ENCODE measurements at regions not wholly inside any gene's neighbourhood (a gene's known extent, or its start where the extent isn't known, plus 50 kb on each side); places are given as distances from the start of the nearest gene placed in this dataset.

GRCh38 chr2:128563348-128563687 is 244.7 kb upstream of the HS6ST1 start:
- no peak for ATAC-seq

DNA sequence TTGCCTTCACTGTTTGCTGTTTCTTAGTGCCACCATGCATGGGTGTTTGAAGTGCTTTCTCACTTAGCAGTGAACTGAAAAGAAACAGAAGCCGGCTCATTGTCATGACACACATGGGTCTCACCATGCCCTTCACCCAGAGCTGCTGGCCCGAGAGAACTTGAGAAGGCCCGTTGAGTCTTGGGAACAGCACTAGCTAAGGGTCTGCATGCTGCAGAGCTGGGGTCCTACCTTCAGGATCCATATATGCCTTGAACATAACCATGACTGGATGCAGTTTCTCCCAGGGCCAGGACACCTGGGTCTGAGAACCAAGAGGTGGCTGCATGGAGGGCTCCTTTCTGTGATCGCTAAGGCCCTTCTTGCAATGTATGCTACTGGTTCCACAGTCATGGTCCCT is 245.5 kb upstream of the HS6ST1 start:
- H3K27ac Mint-ChIP-seq, result no peak overlapping the region
- peaks cover 15% of the 10 kb centered on the region for H3K4me1 Mint-ChIP-seq
- no peak for ATAC-seq
- H3K4me3 Mint-ChIP-seq, result no peak overlapping the region
- no peaks in the 10 kb centered on the region for H3K36me3 Mint-ChIP-seq
- H3K27me3 Mint-ChIP-seq (ENCODE audit: low read depth), result no peaks in the 10 kb centered on the region; the same call in 1 of the 2 replicates
- ChIA-PET POLR2A (interaction anchor here (0.6 to 0.7 kb wide), 3 partner anchors 95 to 433 kb away, joined by 3 to 6 read pairs (median 4); no protein-coding TSS in a partner anchor), CTCF (no interaction called here)
- TF ChIP-seq, protein P1, sequence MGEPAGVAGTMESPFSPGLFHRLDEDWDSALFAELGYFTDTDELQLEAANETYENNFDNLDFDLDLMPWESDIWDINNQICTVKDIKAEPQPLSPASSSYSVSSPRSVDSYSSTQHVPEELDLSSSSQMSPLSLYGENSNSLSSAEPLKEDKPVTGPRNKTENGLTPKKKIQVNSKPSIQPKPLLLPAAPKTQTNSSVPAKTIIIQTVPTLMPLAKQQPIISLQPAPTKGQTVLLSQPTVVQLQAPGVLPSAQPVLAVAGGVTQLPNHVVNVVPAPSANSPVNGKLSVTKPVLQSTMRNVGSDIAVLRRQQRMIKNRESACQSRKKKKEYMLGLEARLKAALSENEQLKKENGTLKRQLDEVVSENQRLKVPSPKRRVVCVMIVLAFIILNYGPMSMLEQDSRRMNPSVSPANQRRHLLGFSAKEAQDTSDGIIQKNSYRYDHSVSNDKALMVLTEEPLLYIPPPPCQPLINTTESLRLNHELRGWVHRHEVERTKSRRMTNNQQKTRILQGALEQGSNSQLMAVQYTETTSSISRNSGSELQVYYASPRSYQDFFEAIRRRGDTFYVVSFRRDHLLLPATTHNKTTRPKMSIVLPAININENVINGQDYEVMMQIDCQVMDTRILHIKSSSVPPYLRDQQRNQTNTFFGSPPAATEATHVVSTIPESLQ (CRISPR knock-in tag; IDR thresholded peaks at IDR 0.05), result no peak
- TF ChIP-seq JUN (CRISPR knock-in tag; IDR thresholded peaks at IDR 0.05) (no peak), ZBTB21 (CRISPR knock-in tag; IDR thresholded peaks at IDR 0.05; ENCODE audit: borderline replicate concordance) (no peak), GTF2I (CRISPR knock-in tag; conservative IDR thresholded peaks at IDR 0.05) (no peak), ZNF532 (CRISPR knock-in tag; IDR thresholded peaks at IDR 0.05; ENCODE audit: borderline replicate concordance) (no peak), ZNF512 (CRISPR knock-in tag; IDR thresholded peaks at IDR 0.05; ENCODE audit: borderline replicate concordance) (no peak), NR2C2 (CRISPR knock-in tag; IDR thresholded peaks at IDR 0.05) (no peak), MYBL2 (CRISPR knock-in tag; IDR thresholded peaks at IDR 0.05) (no peak), ATF2 (CRISPR knock-in tag; IDR thresholded peaks at IDR 0.05; ENCODE audit: borderline replicate concordance, low read depth) (no peak), EMX1 (CRISPR knock-in tag; IDR thresholded peaks at IDR 0.05) (no peak), TP53 (CRISPR knock-in tag; IDR thresholded peaks at IDR 0.05) (no peak), PRRX2 (CRISPR knock-in tag; IDR thresholded peaks at IDR 0.05) (no peak), SMAD4 (CRISPR knock-in tag; IDR thresholded peaks at IDR 0.05) (no peak)
- TF ChIP-seq, protein P2, sequence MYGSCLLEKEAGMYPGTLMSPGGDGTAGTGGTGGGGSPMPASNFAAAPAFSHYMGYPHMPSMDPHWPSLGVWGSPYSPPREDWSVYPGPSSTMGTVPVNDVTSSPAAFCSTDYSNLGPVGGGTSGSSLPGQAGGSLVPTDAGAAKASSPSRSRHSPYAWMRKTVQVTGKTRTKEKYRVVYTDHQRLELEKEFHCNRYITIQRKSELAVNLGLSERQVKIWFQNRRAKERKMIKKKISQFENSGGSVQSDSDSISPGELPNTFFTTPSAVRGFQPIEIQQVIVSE (CRISPR knock-in tag; IDR thresholded peaks at IDR 0.05; ENCODE audit: borderline replicate concordance), result no peak
- no peak for DNase-seq (ENCODE audit: low spot score)
- 0 out of 2 replicates have a peak, but pooled peaks cover 3% of the 10 kb centered on the region for H3K9me3 Mint-ChIP-seq

More at GRCh38 chr2:128563348-128563687, 244.7 kb upstream of the HS6ST1 start:
- peaks cover 11% of the 10 kb centered on the region for H3K4me1 Mint-ChIP-seq
- no peaks in the 10 kb centered on the region; the same call in 1 of the 2 replicates for H3K27me3 Mint-ChIP-seq (ENCODE audit: low read depth)
- no peak overlapping the region for H3K27ac Mint-ChIP-seq
- TF ChIP-seq SMAD4 (CRISPR knock-in tag; IDR thresholded peaks at IDR 0.05) (no peak), ATF2 (CRISPR knock-in tag; IDR thresholded peaks at IDR 0.05; ENCODE audit: borderline replicate concordance, low read depth) (no peak), ZNF671 (CRISPR knock-in tag; IDR thresholded peaks at IDR 0.05) (no peak), ATF1 (CRISPR knock-in tag; IDR thresholded peaks at IDR 0.05) (no peak), MXD4 (CRISPR knock-in tag; IDR thresholded peaks at IDR 0.05; ENCODE audit: borderline replicate concordance) (no peak), ZNF396 (CRISPR knock-in tag; IDR thresholded peaks at IDR 0.05; ENCODE audit: borderline replicate concordance) (no peak), FOXK1 (CRISPR knock-in tag; IDR thresholded peaks at IDR 0.05) (no peak), ZNF423 (CRISPR knock-in tag; IDR thresholded peaks at IDR 0.05) (no peak), SP1 (CRISPR knock-in tag; conservative IDR thresholded peaks at IDR 0.05) (no peak), MAX (CRISPR knock-in tag; IDR thresholded peaks at IDR 0.05) (no peak), CBFB (CRISPR knock-in tag; IDR thresholded peaks at IDR 0.05; ENCODE audit: low read depth) (no peak)
- DNase-seq (ENCODE audit: low spot score), result no peak
- no peak overlapping the region for H3K4me3 Mint-ChIP-seq
- H3K36me3 Mint-ChIP-seq, result no peaks in the 10 kb centered on the region
- 0 out of 2 replicates have a peak, but pooled peaks cover 3% of the 10 kb centered on the region for H3K9me3 Mint-ChIP-seq
- POLR2A ChIA-PET, result interaction anchor here (0.7 kb wide), 1 partner anchor 94 kb away, joined by 4 read pairs; no protein-coding TSS in a partner anchor
- CTCF ChIA-PET, result no interaction called here
